Suprapubic skin (tissue), 4 donors: ENCODE measurements at regions not wholly inside any gene's neighbourhood (a gene's known extent, or its start where the extent isn't known, plus 50 kb on each side); places are given as distances from the start of the nearest gene placed in this dataset.
"Not testable (repeated sequence)": the region's sequence is repeated elsewhere in the genome, so short reads cannot be mapped to it uniquely, and the experiment has no call there.

Experiments used
- DNase-seq, 2 donors: peaks; one replicate each; pipeline ENCODE4 v3.0.0-alpha.2; 2019; ENCODE audit warnings: low spot score in 2 of 2
- H3K27ac ChIP-seq: fragments of 200-600 bp; sonication (generic); one replicate; pipeline ENCODE4 v1.5.1; 2019
- H3K27me3 ChIP-seq: fragments of 200-600 bp; sonication (generic); one replicate; pipeline ENCODE4 v1.5.1; 2019
- H3K36me3 ChIP-seq: fragments of 200-600 bp; sonication (generic); one replicate; pipeline ENCODE4 v1.5.1; 2019
- H3K4me1 ChIP-seq: fragments of 200-600 bp; sonication (generic); one replicate; pipeline ENCODE4 v1.5.1; 2019
- H3K4me3 ChIP-seq: fragments of 200-600 bp; sonication (generic); one replicate; pipeline ENCODE4 v1.5.1; 2019; ENCODE audit warnings: mild to moderate bottlenecking
- H3K9me3 ChIP-seq: fragments of 200-600 bp; sonication (generic); one replicate; pipeline ENCODE4 v1.5.1; 2019
- EP300 ChIP-seq: sonication (generic); formaldehyde crosslinking; IDR thresholded peaks from one replicate; pipeline ENCODE4 v1.6.1; 2017; ENCODE audit warnings: antibody characterized with exemption
- POLR2A ChIP-seq, 2 donors: fragments of 450-650 bp; IDR thresholded peaks; one replicate each; pipeline ENCODE4 v1.6.1; 2017; ENCODE audit warnings: antibody characterized with exemption in 2 of 2, mild to moderate bottlenecking in 2 of 2, moderate library complexity in 2 of 2
- POLR2AphosphoS5 ChIP-seq, 3 donors: sonication (generic); formaldehyde crosslinking; IDR thresholded peaks; one replicate each; pipeline ENCODE4 v1.6.1; 2017; ENCODE audit warnings: antibody characterized with exemption in 3 of 3
- WGBS: methylation state at CpG from one replicate; pipeline ENCODE4 v1.1.5; 2018; 5-methylcytosine and 5-hydroxymethylcytosine counted together
- TF ChIP-seq, protein P1 (sequence below), 2 donors: fragments of 200-600 bp in 1 of 2; fragments of 450-650 bp in 1 of 2; sonication (generic) in 1 of 2; IDR thresholded peaks; one replicate each; pipeline ENCODE4 v1.5.1; 2016 to 2019; ENCODE audit warnings: antibody characterized with exemption in 2 of 2, mild to moderate bottlenecking in 1 of 2, moderate library complexity in 1 of 2

DNA sequence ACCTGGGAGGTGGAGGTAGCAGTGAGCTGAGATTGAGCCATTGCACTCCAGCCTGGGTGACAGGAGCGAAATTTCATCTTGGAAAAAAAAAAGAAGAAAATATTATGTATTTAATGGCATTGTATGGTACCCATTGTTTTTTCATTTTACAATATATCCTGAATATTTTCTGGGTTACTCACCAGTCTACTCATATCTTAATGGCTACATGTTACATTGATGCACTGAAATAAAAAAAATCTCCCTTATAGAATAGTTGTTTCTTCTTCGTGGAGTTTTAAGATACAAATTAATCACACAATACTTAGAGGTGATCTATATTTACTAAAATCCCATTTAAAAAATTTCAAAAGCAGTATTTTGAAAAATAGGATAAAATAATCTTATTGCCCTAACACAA is 66.3 kb upstream of the XPO1 start:
- H3K27me3 ChIP-seq = no peaks in the 10 kb centered on the region
- H3K4me3 ChIP-seq = no peak overlapping the region
- H3K36me3 ChIP-seq = no peaks in the 10 kb centered on the region
- no peaks in the 10 kb centered on the region for H3K4me1 ChIP-seq
- H3K27ac ChIP-seq = no peak overlapping the region
- DNase-seq = no peak
- H3K9me3 ChIP-seq = no peaks in the 10 kb centered on the region
- WGBS = 89% methylated on average over 2 of the region's 2 CpGs
- TF ChIP-seq EP300 (no peak), POLR2AphosphoS5 (IDR thresholded peaks at IDR 0.05) (no peak), POLR2A (IDR thresholded peaks at IDR 0.05) (no peak)
- TF ChIP-seq, protein P1, sequence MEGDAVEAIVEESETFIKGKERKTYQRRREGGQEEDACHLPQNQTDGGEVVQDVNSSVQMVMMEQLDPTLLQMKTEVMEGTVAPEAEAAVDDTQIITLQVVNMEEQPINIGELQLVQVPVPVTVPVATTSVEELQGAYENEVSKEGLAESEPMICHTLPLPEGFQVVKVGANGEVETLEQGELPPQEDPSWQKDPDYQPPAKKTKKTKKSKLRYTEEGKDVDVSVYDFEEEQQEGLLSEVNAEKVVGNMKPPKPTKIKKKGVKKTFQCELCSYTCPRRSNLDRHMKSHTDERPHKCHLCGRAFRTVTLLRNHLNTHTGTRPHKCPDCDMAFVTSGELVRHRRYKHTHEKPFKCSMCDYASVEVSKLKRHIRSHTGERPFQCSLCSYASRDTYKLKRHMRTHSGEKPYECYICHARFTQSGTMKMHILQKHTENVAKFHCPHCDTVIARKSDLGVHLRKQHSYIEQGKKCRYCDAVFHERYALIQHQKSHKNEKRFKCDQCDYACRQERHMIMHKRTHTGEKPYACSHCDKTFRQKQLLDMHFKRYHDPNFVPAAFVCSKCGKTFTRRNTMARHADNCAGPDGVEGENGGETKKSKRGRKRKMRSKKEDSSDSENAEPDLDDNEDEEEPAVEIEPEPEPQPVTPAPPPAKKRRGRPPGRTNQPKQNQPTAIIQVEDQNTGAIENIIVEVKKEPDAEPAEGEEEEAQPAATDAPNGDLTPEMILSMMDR (IDR thresholded peaks at IDR 0.05) = no peak

DNA sequence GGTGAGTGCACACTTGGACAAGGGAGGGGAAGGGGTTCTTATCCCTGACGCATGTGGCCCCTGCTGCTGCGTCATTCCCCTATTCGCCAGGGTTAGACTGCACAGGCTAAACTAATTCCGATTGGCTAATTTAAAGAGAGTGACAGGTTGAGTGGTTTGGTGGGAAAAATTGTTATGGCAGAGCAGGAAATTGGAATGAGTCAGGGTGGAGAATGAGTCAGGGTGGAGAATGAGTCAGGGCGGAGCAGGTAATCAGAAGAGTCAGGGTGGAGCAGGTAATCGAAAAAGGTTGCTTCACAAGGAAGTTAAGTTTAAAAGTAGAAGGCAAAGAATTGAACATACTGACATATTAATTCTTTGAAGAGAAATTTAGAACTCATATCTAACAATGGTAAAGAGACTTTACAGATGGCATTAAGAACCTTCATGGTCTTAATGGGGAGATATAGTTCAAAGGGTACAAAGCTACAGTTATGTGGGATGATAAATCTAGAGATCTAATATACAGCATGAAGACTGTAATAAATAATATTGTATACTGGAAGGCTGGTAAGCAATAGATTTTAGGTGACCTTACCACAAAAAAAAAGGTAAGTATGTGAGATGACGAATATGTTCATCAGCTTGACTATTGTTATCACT is 60.5 kb upstream of the XPO1 start:
- not testable (repeated sequence) for DNase-seq, H3K27me3 ChIP-seq, H3K27ac ChIP-seq, H3K36me3 ChIP-seq, H3K4me1 ChIP-seq, H3K4me3 ChIP-seq, H3K9me3 ChIP-seq
- 85% methylated on average over 7 of the region's 7 CpGs for WGBS

DNA sequence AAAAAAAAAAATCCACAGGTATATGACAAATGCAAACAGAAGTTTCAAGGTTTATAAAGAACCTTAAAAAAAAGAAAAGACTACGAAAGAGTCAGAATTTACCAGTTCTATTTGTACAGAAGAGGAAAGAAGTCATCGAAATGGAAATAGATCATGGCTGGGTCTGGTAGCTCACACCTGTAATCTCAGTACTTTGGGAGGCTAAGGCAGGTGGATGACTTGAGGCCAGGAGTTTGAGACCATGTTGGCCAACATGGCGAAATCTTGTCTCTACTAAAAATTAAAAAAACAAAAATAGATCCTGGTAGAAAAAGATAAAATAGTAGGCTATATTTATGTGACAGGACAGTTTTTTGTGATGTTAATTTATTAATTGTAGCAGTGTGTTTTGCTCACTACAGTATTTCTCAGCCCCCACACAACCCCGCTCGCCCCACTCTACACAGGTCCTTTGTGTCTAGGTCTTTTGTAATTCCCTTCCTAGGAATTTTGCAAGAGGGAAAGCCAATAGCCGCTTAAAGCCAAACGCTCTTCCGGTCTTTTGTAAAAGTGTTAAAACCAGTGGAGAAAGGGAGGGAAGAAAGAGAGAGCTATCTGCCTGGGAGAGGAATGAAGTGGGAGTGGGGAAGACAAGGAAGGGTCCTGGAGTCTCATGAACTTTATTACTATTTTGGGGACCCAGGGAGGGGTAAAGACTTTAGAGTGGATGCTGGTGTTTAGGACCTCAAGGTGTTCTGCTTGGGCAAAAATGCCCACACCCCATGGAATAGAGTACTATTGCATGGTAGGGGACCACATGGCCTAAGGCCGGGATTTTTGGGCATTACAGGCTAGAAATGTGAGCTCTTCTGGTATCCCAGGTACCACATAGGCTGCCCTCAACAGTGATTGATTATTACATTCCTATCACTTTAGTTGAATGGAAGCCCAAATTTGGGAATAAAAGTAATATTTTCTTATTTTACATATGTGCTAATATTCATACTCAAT is 59.4 kb upstream of the XPO1 start:
- no peak overlapping the region for H3K4me3 ChIP-seq
- H3K36me3 ChIP-seq = no peaks in the 10 kb centered on the region
- no peak overlapping the region for H3K27ac ChIP-seq
- no peak for TF ChIP-seq EP300
- TF ChIP-seq, protein P1 (IDR thresholded peaks at IDR 0.05) = no peak
- no peak for TF ChIP-seq POLR2A (IDR thresholded peaks at IDR 0.05)
- TF ChIP-seq POLR2AphosphoS5 (IDR thresholded peaks at IDR 0.05) = no peak
- no peak for DNase-seq
- no peaks in the 10 kb centered on the region for H3K9me3 ChIP-seq
- H3K4me1 ChIP-seq = no peaks in the 10 kb centered on the region
- WGBS = 90% methylated on average over 9 of the region's 9 CpGs
- H3K27me3 ChIP-seq = no peaks in the 10 kb centered on the region

DNA sequence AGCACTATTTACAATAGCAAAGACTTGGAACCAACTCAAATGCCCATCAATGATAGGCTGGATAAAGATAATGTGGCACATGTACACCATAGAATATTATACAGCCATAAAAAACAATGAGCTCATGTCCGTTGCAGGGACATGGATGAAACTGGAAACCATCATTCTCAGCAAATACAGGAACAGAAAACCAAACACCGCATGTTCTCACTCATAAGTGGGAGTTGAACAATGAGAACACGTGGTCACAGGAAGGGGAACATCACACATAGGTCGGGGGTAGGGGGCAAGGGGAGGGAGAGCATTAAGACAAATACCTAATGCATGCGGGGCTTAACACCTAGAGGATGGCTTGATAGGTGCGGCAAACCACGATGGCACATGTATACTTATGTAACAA is 56.0 kb upstream of the XPO1 start:
- DNase-seq, H3K27me3 ChIP-seq: not testable (repeated sequence)
- WGBS = 90% methylated on average over 7 of the region's 7 CpGs

DNA sequence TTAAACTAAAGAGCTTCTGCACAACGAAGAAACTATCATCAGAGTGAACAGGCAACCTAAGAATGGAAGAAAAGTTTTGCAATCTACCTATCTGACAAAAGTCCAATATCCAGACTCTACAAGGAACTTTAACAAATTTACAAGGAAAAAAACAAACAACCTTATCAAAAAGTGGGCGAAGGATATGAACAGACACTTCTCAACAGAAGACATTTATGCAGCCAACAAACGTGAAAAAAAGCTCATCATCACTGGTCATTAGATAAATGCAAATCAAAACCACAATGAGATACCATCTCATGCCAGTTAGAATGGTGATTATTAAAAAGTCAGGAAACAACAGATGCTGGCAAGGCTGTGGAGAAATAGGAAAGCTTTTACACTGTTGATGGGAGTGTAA is 55.5 kb upstream of the XPO1 start:
- 78% methylated on average over 3 of the region's 3 CpGs for WGBS
- not testable (repeated sequence) for H3K4me3 ChIP-seq, DNase-seq, H3K9me3 ChIP-seq, H3K4me1 ChIP-seq, H3K27me3 ChIP-seq, H3K27ac ChIP-seq, H3K36me3 ChIP-seq

More for the DNA sequence above, 56.0 kb upstream of the XPO1 start:
- H3K27ac ChIP-seq, H3K36me3 ChIP-seq, H3K4me3 ChIP-seq, H3K4me1 ChIP-seq, H3K9me3 ChIP-seq: not testable (repeated sequence)

DNA sequence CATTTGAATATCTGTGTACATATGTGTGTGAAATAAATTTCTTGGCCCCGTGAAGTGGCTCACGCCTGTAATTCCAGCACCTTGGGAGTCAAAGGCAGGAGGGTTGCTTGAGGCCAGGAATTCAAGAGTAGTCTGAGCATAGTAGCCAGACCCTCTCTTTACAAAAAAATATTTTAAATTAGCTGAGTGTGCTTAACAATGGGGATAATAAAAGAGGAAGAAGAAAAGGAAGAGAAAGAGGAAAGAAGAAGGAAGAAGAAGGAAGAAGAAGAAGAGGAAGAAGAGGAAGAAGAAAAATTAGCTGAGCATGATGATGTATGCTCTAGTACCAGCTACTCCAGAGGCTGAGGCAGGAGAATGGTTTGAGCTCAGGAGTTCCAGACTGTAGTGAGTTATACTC is 52.1 kb upstream of the XPO1 start:
- no peak for TF ChIP-seq POLR2AphosphoS5 (IDR thresholded peaks at IDR 0.05)
- no peak for TF ChIP-seq POLR2A (IDR thresholded peaks at IDR 0.05)
- TF ChIP-seq, protein P1 (IDR thresholded peaks at IDR 0.05) = no peak
- TF ChIP-seq EP300 = no peak
- H3K27me3 ChIP-seq = no peaks in the 10 kb centered on the region
- H3K4me3 ChIP-seq = no peak overlapping the region
- H3K9me3 ChIP-seq = no peaks in the 10 kb centered on the region
- H3K4me1 ChIP-seq = no peaks in the 10 kb centered on the region
- WGBS = 90% methylated on average over 2 of the region's 2 CpGs
- no peaks in the 10 kb centered on the region for H3K36me3 ChIP-seq
- DNase-seq = no peak
- H3K27ac ChIP-seq = no peak overlapping the region
